WTC11 (cell line): ENCODE measurements at regions not wholly inside any gene's neighbourhood (a gene's known extent, or its start where the extent isn't known, plus 50 kb on each side); places are given as distances from the start of the nearest gene placed in this dataset.

Source experiments
- ATAC-seq: fragments of 200-7000 bp; cut with Tn5 transposase; 2 replicates; pipeline ENCODE4 v1.10.0; 2021; ENCODE audit warnings: mild to moderate bottlenecking, moderate library complexity
- CTCF ChIA-PET: fragments of 300-600 bp; sonication (Branson Sonifier 250); formaldehyde crosslinking; loops from one replicate; lab custom pipeline; 2021; ENCODE audit warnings: antibody characterized with exemption; lab: Charles Lee
- POLR2A ChIA-PET: fragments of 350-600 bp; sonication (Branson Sonifier 250); formaldehyde crosslinking; loops from one replicate; lab custom pipeline; 2021; ENCODE audit warnings: antibody characterized with exemption; lab: Charles Lee
- DNase-seq: peaks from one replicate; pipeline ENCODE4 v3.0.0; 2021; ENCODE audit warnings: low spot score
- H3K27ac Mint-ChIP-seq: 2 replicates; pipeline ENCODE4 v1.8.0; 2021; ENCODE audit warnings: mixed read lengths
- H3K27me3 Mint-ChIP-seq: 2 replicates; pipeline ENCODE4 v1.8.0; 2021; ENCODE audit warnings: low read depth, mild to moderate bottlenecking, moderate library complexity, mixed read lengths
- H3K36me3 Mint-ChIP-seq: 2 replicates; pipeline ENCODE4 v1.8.0; 2021; ENCODE audit warnings: mixed read lengths
- H3K4me1 Mint-ChIP-seq: 2 replicates; pipeline ENCODE4 v1.8.0; 2022; ENCODE audit warnings: mixed read lengths
- H3K4me3 Mint-ChIP-seq: 2 replicates; pipeline ENCODE4 v1.8.0; 2021; ENCODE audit warnings: mild to moderate bottlenecking, moderate library complexity, mixed read lengths
- H3K9me3 Mint-ChIP-seq: 2 replicates; pipeline ENCODE4 v1.8.0; 2021; ENCODE audit warnings: mixed read lengths
- ATF3 ChIP-seq: sonication (generic); formaldehyde crosslinking; conservative IDR thresholded peaks from 2 replicates; pipeline ENCODE4 v1.8.1; 2022; ENCODE audit warnings: mild to moderate bottlenecking, missing genetic modification reagents
- CREM ChIP-seq: sonication (generic); formaldehyde crosslinking; IDR thresholded peaks from 2 replicates; pipeline ENCODE4 v1.8.1; 2022; ENCODE audit warnings: mild to moderate bottlenecking, missing genetic modification reagents, moderate library complexity
- E2F5 ChIP-seq: sonication (generic); formaldehyde crosslinking; IDR thresholded peaks from 2 replicates; pipeline ENCODE4 v1.8.1; 2022; ENCODE audit warnings: mild to moderate bottlenecking, moderate library complexity, missing genetic modification reagents
- FOXK1 ChIP-seq: sonication (generic); formaldehyde crosslinking; IDR thresholded peaks from 2 replicates; pipeline ENCODE4 v1.8.0; 2022; ENCODE audit warnings: mild to moderate bottlenecking, moderate library complexity, missing genetic modification reagents
- GRHL2 ChIP-seq: fragments of 250-450 bp; sonication (Bioruptor Pico); IDR thresholded peaks from 2 replicates; pipeline ENCODE4 v1.8.0; 2022; ENCODE audit warnings: mild to moderate bottlenecking, moderate library complexity; ENCODE audit not compliant: insufficient replicate concordance, severe bottlenecking
- IRF1 ChIP-seq: sonication (generic); formaldehyde crosslinking; IDR thresholded peaks from 2 replicates; pipeline ENCODE4 v1.8.0; 2023; ENCODE audit warnings: missing genetic modification reagents
- JUN ChIP-seq: sonication (generic); formaldehyde crosslinking; IDR thresholded peaks from 2 replicates; pipeline ENCODE4 v1.8.0; 2023; ENCODE audit warnings: mild to moderate bottlenecking, missing genetic modification reagents
- MXD4 ChIP-seq: fragments of 250-450 bp; sonication (Bioruptor Pico); IDR thresholded peaks from 2 replicates; pipeline ENCODE4 v1.8.0; 2021; ENCODE audit warnings: mild to moderate bottlenecking, moderate library complexity, borderline replicate concordance
- MYBL2 ChIP-seq: sonication (generic); formaldehyde crosslinking; IDR thresholded peaks from 2 replicates; pipeline ENCODE4 v1.8.1; 2023; ENCODE audit warnings: mild to moderate bottlenecking, moderate library complexity, missing genetic modification reagents
- NFATC4 ChIP-seq: fragments of 250-450 bp; sonication (Bioruptor Pico); IDR thresholded peaks from 2 replicates; pipeline ENCODE4 v1.9.0; 2021; ENCODE audit warnings: mild to moderate bottlenecking
- NR2C2 ChIP-seq: sonication (generic); formaldehyde crosslinking; IDR thresholded peaks from 2 replicates; pipeline ENCODE4 v1.8.0; 2022; ENCODE audit warnings: mild to moderate bottlenecking, missing genetic modification reagents
- OVOL2 ChIP-seq: fragments of 250-450 bp; sonication (Bioruptor Pico); IDR thresholded peaks from 2 replicates; pipeline ENCODE4 v1.9.0; 2021; ENCODE audit warnings: mild to moderate bottlenecking, borderline replicate concordance
- RELA ChIP-seq: sonication (generic); formaldehyde crosslinking; IDR thresholded peaks from 2 replicates; pipeline ENCODE4 v1.8.1; 2022; ENCODE audit warnings: missing genetic modification reagents, mild to moderate bottlenecking, borderline replicate concordance
- SMAD3 ChIP-seq: sonication (generic); formaldehyde crosslinking; IDR thresholded peaks from 2 replicates; pipeline ENCODE4 v1.8.0; 2022; ENCODE audit warnings: missing genetic modification reagents, mild to moderate bottlenecking, borderline replicate concordance
- SMAD4 ChIP-seq: sonication (generic); formaldehyde crosslinking; IDR thresholded peaks from 2 replicates; pipeline ENCODE4 v1.8.0; 2022; ENCODE audit warnings: mild to moderate bottlenecking, missing genetic modification reagents
- ZNF396 ChIP-seq: fragments of 250-450 bp; sonication (Bioruptor Pico); IDR thresholded peaks from 2 replicates; pipeline ENCODE4 v1.8.0; 2021; ENCODE audit warnings: mild to moderate bottlenecking, moderate library complexity, borderline replicate concordance
- ZNF671 ChIP-seq: fragments of 250-450 bp; sonication (Bioruptor Pico); IDR thresholded peaks from 2 replicates; pipeline ENCODE4 v1.8.0; 2021; ENCODE audit warnings: mild to moderate bottlenecking
- TF ChIP-seq, protein P1 (sequence below): sonication (generic); formaldehyde crosslinking; IDR thresholded peaks from 2 replicates; pipeline ENCODE4 v1.8.1; 2023; ENCODE audit warnings: mild to moderate bottlenecking, missing genetic modification reagents, moderate library complexity
- TF ChIP-seq, protein P2 (sequence below): sonication (generic); formaldehyde crosslinking; IDR thresholded peaks from 2 replicates; pipeline ENCODE4 v1.8.1; 2023; ENCODE audit warnings: mild to moderate bottlenecking, missing genetic modification reagents, borderline replicate concordance
- TF ChIP-seq, protein P3 (sequence below): sonication (generic); formaldehyde crosslinking; IDR thresholded peaks from 2 replicates; pipeline ENCODE4 v1.8.1; 2022; ENCODE audit warnings: low read depth, mild to moderate bottlenecking, moderate library complexity, missing genetic modification reagents, borderline replicate concordance

- peaks cover 4% of the 10 kb centered on the region for H3K4me1 Mint-ChIP-seq
- H3K4me3 Mint-ChIP-seq, result no peak overlapping the region
- POLR2A ChIA-PET, result interaction anchor here (0.6 kb wide), 1 partner anchor 14 kb away, joined by 6 read pairs; no protein-coding TSS in a partner anchor
- no peak for DNase-seq
- CTCF ChIA-PET, result interaction anchor here (1.1 to 3.6 kb wide), 6 partner anchors 25 to 211 kb away, joined by 3 to 45 read pairs (median 29); partner anchors contain the start of gene CRHR1
- TF ChIP-seq E2F5 (CRISPR knock-in tag) (no peak), SMAD4 (CRISPR knock-in tag) (no peak), ZNF671 (CRISPR knock-in tag) (no peak), MYBL2 (CRISPR knock-in tag) (no peak), RELA (CRISPR knock-in tag) (no peak), NR2C2 (no peak), ATF3 (CRISPR knock-in tag) (no peak), GRHL2 (CRISPR knock-in tag) (no peak), IRF1 (no peak), MXD4 (CRISPR knock-in tag) (no peak), JUN (CRISPR knock-in tag) (no peak), FOXK1 (CRISPR knock-in tag) (no peak), ZNF396 (CRISPR knock-in tag) (no peak), SMAD3 (CRISPR knock-in tag) (no peak), OVOL2 (CRISPR knock-in tag) (no peak), CREM (CRISPR knock-in tag) (no peak), NFATC4 (CRISPR knock-in tag) (no peak)
- TF ChIP-seq, protein P1, sequence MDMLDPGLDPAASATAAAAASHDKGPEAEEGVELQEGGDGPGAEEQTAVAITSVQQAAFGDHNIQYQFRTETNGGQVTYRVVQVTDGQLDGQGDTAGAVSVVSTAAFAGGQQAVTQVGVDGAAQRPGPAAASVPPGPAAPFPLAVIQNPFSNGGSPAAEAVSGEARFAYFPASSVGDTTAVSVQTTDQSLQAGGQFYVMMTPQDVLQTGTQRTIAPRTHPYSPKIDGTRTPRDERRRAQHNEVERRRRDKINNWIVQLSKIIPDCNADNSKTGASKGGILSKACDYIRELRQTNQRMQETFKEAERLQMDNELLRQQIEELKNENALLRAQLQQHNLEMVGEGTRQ (CRISPR knock-in tag), result no peak
- TF ChIP-seq, protein P2, sequence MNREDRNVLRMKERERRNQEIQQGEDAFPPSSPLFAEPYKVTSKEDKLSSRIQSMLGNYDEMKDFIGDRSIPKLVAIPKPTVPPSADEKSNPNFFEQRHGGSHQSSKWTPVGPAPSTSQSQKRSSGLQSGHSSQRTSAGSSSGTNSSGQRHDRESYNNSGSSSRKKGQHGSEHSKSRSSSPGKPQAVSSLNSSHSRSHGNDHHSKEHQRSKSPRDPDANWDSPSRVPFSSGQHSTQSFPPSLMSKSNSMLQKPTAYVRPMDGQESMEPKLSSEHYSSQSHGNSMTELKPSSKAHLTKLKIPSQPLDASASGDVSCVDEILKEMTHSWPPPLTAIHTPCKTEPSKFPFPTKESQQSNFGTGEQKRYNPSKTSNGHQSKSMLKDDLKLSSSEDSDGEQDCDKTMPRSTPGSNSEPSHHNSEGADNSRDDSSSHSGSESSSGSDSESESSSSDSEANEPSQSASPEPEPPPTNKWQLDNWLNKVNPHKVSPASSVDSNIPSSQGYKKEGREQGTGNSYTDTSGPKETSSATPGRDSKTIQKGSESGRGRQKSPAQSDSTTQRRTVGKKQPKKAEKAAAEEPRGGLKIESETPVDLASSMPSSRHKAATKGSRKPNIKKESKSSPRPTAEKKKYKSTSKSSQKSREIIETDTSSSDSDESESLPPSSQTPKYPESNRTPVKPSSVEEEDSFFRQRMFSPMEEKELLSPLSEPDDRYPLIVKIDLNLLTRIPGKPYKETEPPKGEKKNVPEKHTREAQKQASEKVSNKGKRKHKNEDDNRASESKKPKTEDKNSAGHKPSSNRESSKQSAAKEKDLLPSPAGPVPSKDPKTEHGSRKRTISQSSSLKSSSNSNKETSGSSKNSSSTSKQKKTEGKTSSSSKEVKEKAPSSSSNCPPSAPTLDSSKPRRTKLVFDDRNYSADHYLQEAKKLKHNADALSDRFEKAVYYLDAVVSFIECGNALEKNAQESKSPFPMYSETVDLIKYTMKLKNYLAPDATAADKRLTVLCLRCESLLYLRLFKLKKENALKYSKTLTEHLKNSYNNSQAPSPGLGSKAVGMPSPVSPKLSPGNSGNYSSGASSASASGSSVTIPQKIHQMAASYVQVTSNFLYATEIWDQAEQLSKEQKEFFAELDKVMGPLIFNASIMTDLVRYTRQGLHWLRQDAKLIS, result no peak
- TF ChIP-seq, protein P3, sequence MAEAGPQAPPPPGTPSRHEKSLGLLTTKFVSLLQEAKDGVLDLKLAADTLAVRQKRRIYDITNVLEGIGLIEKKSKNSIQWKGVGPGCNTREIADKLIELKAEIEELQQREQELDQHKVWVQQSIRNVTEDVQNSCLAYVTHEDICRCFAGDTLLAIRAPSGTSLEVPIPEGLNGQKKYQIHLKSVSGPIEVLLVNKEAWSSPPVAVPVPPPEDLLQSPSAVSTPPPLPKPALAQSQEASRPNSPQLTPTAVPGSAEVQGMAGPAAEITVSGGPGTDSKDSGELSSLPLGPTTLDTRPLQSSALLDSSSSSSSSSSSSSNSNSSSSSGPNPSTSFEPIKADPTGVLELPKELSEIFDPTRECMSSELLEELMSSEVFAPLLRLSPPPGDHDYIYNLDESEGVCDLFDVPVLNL (CRISPR knock-in tag), result no peak
- H3K27me3 Mint-ChIP-seq, result no peaks in the 10 kb centered on the region
- peaks cover 19% of the 10 kb centered on the region for H3K36me3 Mint-ChIP-seq
- H3K27ac Mint-ChIP-seq, result no peak overlapping the region; the same call in 1 of the 2 replicates
- no peak for ATAC-seq
- no peaks in the 10 kb centered on the region for H3K9me3 Mint-ChIP-seq
Measured at GRCh38 chr17:45641541-45641940, 142.6 kb upstream of the CRHR1 start.
